BLaER1 (cell line): ENCODE measurements at regions not wholly inside any gene's neighbourhood (a gene's known extent, or its start where the extent isn't known, plus 50 kb on each side); places are given as distances from the start of the nearest gene placed in this dataset.

Experiments
- H3K27ac ChIP-seq: shearing (Covaris generic); formaldehyde crosslinking; 2 replicates; pipeline ENCODE4 v1.8.1; 2022
- H3K27me3 ChIP-seq: shearing (Covaris generic); formaldehyde crosslinking; 2 replicates; pipeline ENCODE4 v1.8.1; 2022
- H3K36me3 ChIP-seq: shearing (Covaris generic); formaldehyde crosslinking; 2 replicates; pipeline ENCODE4 v1.8.1; 2022
- H3K4me1 ChIP-seq: shearing (Covaris generic); formaldehyde crosslinking; 2 replicates; pipeline ENCODE4 v1.8.1; 2022
- H3K4me2 ChIP-seq: shearing (Covaris generic); formaldehyde crosslinking; 2 replicates; pipeline ENCODE4 v1.8.1; 2022
- H3K4me3 ChIP-seq: shearing (Covaris generic); formaldehyde crosslinking; 2 replicates; pipeline ENCODE4 v1.8.1; 2022
- H3K9ac ChIP-seq: shearing (Covaris generic); formaldehyde crosslinking; 2 replicates; pipeline ENCODE4 v1.8.1; 2022
- H3K9me3 ChIP-seq: shearing (Covaris generic); formaldehyde crosslinking; 2 replicates; pipeline ENCODE4 v1.8.1; 2022
- H4K20me1 ChIP-seq: shearing (Covaris generic); formaldehyde crosslinking; 2 replicates; pipeline ENCODE4 v1.8.1; 2022
- Cebpa-rat ChIP-seq: shearing (Covaris generic); IDR thresholded peaks from 2 replicates; pipeline ENCODE4 v1.8.1; 2022

GRCh38 chr13:90552702-90553101, 794.8 kb upstream of the MIR17HG start:
- Histone ChIP-seq H3K4me1 (0 out of 2 replicates have a peak, but pooled peaks cover 5% of the 10 kb centered on the region), H3K27ac (no peak overlapping the region), H4K20me1 (no peaks in the 10 kb centered on the region), H3K27me3 (no peaks in the 10 kb centered on the region), H3K9ac (no peak overlapping the region), H3K9me3 (peaks cover 12% of the 10 kb centered on the region), H3K36me3 (no peaks in the 10 kb centered on the region), H3K4me3 (no peak overlapping the region), H3K4me2 (no peak overlapping the region)
- TF ChIP-seq Cebpa-rat = no peak

DNA sequence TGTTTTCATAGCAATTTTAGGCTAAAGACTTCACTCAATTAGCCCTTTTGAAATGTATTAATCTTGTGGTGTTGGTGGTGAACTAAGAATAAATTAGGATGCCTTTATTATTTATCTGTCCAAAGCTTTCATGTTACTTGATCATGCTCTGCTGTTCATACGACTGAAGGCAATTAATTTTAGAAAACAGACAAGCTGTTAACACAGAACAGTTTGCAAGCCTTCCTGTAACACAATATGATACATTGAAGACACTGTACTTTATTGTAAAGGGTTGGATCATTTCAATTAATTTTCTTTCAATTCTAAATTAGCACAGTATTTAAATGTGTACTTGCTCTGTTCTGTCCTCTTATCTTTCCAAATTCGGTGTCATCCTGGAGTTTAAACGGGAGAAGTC, 794.3 kb upstream of the MIR17HG start:
- no peaks in the 10 kb centered on the region for H3K36me3 ChIP-seq
- no peak overlapping the region for H3K4me3 ChIP-seq
- TF ChIP-seq Cebpa-rat = no peak
- H3K27me3 ChIP-seq = no peaks in the 10 kb centered on the region
- H3K9me3 ChIP-seq = peaks cover 8% of the 10 kb centered on the region
- H3K4me2 ChIP-seq = no peak overlapping the region
- H3K9ac ChIP-seq = no peak overlapping the region
- H3K27ac ChIP-seq = no peak overlapping the region
- no peaks in the 10 kb centered on the region for H4K20me1 ChIP-seq
- 0 out of 2 replicates have a peak, but pooled peaks cover 5% of the 10 kb centered on the region for H3K4me1 ChIP-seq

- Histone ChIP-seq H3K4me3 (no peak overlapping the region), H3K27ac (no peak overlapping the region), H3K4me2 (no peak overlapping the region), H3K9me3 (no peaks in the 10 kb centered on the region), H3K9ac (no peak overlapping the region), H3K4me1 (0 out of 2 replicates have a peak, but pooled peaks cover 5% of the 10 kb centered on the region), H3K36me3 (no peaks in the 10 kb centered on the region), H4K20me1 (no peaks in the 10 kb centered on the region), H3K27me3 (no peaks in the 10 kb centered on the region)
- TF ChIP-seq Cebpa-rat = no peak
Observed at GRCh38 chr13:90557626-90558025, 789.9 kb upstream of the MIR17HG start.

DNA sequence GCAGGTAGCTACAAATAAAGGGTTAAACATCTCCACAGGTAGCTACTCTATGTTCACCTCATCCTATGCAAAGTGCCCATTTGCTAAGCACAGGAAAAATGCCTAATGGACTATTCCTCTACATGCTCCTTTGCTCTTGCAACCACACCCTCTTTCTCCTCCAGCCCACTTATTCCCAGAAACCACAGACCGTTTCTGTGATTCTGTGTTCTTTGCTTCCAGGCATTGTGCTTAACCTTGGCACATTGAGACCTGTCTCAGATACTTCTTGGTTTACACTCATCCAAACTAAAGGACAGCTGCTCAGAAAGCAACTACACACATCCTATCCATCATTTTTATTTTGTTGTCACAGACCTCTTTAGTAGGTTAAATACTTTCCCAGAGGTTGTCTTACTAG, 785.0 kb upstream of the MIR17HG start:
- H4K20me1 ChIP-seq = no peaks in the 10 kb centered on the region
- H3K9ac ChIP-seq = no peak overlapping the region
- H3K36me3 ChIP-seq = no peaks in the 10 kb centered on the region
- no peak overlapping the region for H3K4me3 ChIP-seq
- no peak for TF ChIP-seq Cebpa-rat
- H3K9me3 ChIP-seq = no peaks in the 10 kb centered on the region
- no peak overlapping the region for H3K4me2 ChIP-seq
- peaks cover 9% of the 10 kb centered on the region for H3K4me1 ChIP-seq
- H3K27ac ChIP-seq = no peak overlapping the region
- H3K27me3 ChIP-seq = no peaks in the 10 kb centered on the region

DNA sequence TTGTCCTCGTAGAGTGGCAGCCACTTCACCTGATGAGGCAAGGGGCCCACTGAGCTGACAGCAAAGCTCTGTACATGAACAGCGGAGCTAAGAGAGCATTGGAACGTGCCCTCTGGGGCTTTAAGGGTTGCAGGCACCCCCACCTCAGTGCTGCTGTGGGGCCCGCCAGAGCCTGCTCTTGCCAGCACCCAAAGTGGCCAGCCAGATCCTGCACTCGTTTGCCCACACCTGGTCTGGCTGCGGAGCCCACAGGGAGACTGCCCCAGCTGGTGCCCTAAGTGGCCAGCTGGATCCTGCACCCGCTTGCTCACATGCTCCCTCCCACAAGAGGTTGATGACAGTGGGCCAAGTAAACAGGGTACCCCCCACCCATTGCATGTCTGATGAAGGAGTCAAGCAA, 783.4 kb upstream of the MIR17HG start:
- TF ChIP-seq Cebpa-rat = no peak
- H3K27me3 ChIP-seq = no peaks in the 10 kb centered on the region
- peaks cover 9% of the 10 kb centered on the region for H3K4me1 ChIP-seq
- H3K4me2 ChIP-seq = no peak overlapping the region
- H3K36me3 ChIP-seq = no peaks in the 10 kb centered on the region
- H3K27ac ChIP-seq = no peak overlapping the region
- no peak overlapping the region for H3K9ac ChIP-seq
- H3K9me3 ChIP-seq = peaks cover 4% of the 10 kb centered on the region
- H3K4me3 ChIP-seq = no peak overlapping the region
- no peaks in the 10 kb centered on the region for H4K20me1 ChIP-seq

DNA sequence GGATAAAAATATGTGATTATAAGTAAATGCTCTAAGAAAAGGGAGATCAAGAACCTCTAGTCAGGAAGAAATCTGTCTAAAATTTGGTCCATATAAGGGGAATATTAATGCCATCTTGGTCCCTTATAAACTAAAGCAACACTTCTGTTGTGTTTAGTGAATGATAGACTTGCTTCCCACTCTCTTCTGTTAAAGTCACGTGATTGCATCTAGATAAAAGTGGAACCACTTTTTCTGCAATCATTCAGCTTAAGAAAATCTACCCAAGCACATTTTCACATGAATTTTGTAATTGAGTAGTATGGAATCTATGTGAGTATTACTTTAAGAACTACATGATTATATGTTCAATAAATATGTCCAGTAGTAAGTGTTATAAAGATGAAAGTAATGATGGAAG, 782.9 kb upstream of the MIR17HG start:
- H3K27me3 ChIP-seq = no peaks in the 10 kb centered on the region
- H3K4me2 ChIP-seq = no peak overlapping the region
- H3K27ac ChIP-seq = no peak overlapping the region
- no peak for TF ChIP-seq Cebpa-rat
- H3K9ac ChIP-seq = no peak overlapping the region
- no peaks in the 10 kb centered on the region for H3K36me3 ChIP-seq
- H3K9me3 ChIP-seq = peaks cover 4% of the 10 kb centered on the region
- H3K4me1 ChIP-seq = peaks cover 9% of the 10 kb centered on the region
- H4K20me1 ChIP-seq = no peaks in the 10 kb centered on the region
- no peak overlapping the region for H3K4me3 ChIP-seq

- no peak for TF ChIP-seq Cebpa-rat
- Histone ChIP-seq H3K36me3 (no peaks in the 10 kb centered on the region), H4K20me1 (no peaks in the 10 kb centered on the region), H3K4me2 (peak overlapping the region; percentile 43), H3K27me3 (no peaks in the 10 kb centered on the region), H3K27ac (no peak overlapping the region), H3K4me1 (peaks cover 9% of the 10 kb centered on the region), H3K9ac (no peak overlapping the region), H3K9me3 (peaks cover 4% of the 10 kb centered on the region), H3K4me3 (no peak overlapping the region)
Observed at GRCh38 chr13:90565985-90566713, 781.3 kb upstream of the MIR17HG start.

- Histone ChIP-seq H3K9me3 (peaks cover 4% of the 10 kb centered on the region), H3K9ac (no peak overlapping the region), H3K4me3 (no peak overlapping the region), H3K27me3 (no peaks in the 10 kb centered on the region), H3K4me1 (peaks cover 9% of the 10 kb centered on the region), H4K20me1 (no peaks in the 10 kb centered on the region), H3K4me2 (no peak overlapping the region), H3K27ac (no peak overlapping the region), H3K36me3 (no peaks in the 10 kb centered on the region)
- TF ChIP-seq Cebpa-rat = no peak
Observed at GRCh38 chr13:90568165-90568564, 779.3 kb upstream of the MIR17HG start.

GRCh38 chr13:90576067-90576466, 771.4 kb upstream of the MIR17HG start:
- Histone ChIP-seq H3K27me3 (no peaks in the 10 kb centered on the region), H3K4me1 (no peaks in the 10 kb centered on the region; the same call in 1 of the 2 replicates), H3K36me3 (no peaks in the 10 kb centered on the region), H3K4me2 (no peak overlapping the region), H3K9me3 (no peaks in the 10 kb centered on the region), H4K20me1 (no peaks in the 10 kb centered on the region), H3K27ac (no peak overlapping the region), H3K4me3 (no peak overlapping the region), H3K9ac (no peak overlapping the region)
- TF ChIP-seq Cebpa-rat = no peak

DNA sequence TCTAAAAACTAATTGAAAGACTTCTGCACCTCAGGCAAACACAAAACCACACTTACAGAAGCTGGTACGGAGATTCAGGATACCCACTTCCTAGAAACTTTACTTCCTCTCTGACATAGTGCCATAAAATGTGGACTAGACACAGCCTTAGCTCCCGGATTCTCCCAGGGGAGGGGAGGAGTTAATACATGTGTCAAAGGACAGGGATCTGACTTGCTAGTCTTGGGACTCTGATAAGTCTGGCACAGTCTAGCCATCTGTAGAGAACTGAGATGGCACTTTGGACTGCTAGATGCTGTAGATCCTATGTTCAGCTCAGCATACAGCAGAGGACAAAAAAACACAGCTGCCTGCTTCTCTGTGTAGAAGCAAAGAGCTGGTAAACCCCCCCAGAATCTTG, 769.8 kb upstream of the MIR17HG start:
- Histone ChIP-seq H3K27me3 (no peaks in the 10 kb centered on the region), H4K20me1 (no peaks in the 10 kb centered on the region), H3K9ac (no peak overlapping the region), H3K4me2 (no peak overlapping the region), H3K4me3 (no peak overlapping the region), H3K27ac (no peak overlapping the region), H3K4me1 (no peaks in the 10 kb centered on the region; the same call in 1 of the 2 replicates), H3K9me3 (no peaks in the 10 kb centered on the region), H3K36me3 (no peaks in the 10 kb centered on the region)
- no peak for TF ChIP-seq Cebpa-rat
